ENCODE measurements at regions not wholly inside any gene's neighbourhood (a gene's known extent, or its start where the extent isn't known, plus 50 kb on each side); places are given as distances from the start of the nearest gene placed in this dataset.
A peak's percentile ranks its signal among the peaks of the same experiment; 100 is the strongest.

DNA sequence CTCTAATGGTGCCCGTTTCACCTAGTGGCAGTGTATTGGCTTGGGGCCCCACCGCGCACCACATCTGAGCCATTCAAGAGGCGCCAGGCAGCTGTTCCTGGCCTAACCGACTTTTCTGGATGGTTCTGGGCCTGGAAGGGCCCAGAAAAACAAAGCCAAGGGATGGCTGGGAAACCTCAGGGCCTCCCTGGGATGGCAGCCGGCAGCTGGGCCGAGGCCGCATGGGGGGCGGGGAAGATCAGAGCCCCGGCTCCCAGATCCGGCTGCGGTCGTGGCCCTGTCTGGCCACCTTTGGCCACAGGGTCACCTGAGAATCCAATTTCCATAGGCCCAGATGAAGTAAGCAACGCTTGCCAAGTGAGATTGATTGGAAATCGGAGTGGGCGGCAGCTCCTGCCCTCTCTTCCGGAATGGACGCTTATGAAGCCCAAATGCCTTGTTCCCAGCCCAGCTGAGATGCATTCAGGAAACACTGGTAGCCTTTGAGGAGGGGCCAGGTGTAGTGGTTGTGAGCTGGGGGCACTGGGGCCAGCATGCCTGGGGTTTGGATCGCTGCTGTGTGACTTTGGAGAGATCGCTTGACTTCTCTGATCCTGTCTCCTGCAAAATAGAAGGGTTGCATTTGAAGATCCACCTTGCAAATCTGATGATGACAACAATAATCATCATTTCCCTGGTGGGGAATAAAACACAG is 163.8 kb upstream of the GSE1 start (continued):
- TF ChIP-seq, protein P1, sequence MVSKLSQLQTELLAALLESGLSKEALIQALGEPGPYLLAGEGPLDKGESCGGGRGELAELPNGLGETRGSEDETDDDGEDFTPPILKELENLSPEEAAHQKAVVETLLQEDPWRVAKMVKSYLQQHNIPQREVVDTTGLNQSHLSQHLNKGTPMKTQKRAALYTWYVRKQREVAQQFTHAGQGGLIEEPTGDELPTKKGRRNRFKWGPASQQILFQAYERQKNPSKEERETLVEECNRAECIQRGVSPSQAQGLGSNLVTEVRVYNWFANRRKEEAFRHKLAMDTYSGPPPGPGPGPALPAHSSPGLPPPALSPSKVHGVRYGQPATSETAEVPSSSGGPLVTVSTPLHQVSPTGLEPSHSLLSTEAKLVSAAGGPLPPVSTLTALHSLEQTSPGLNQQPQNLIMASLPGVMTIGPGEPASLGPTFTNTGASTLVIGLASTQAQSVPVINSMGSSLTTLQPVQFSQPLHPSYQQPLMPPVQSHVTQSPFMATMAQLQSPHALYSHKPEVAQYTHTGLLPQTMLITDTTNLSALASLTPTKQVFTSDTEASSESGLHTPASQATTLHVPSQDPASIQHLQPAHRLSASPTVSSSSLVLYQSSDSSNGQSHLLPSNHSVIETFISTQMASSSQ (IDR thresholded peaks at IDR 0.05; ENCODE audit: low read depth) = no peak
- TF ChIP-seq, protein P1 (CRISPR knock-in tag; IDR thresholded peaks at IDR 0.05; ENCODE audit: borderline replicate concordance) = no peak
- TF ChIP-seq ZNF589 (CRISPR knock-in tag; conservative IDR thresholded peaks at IDR 0.05) (no peak; the same call in 1 of the 2 replicates), ZNF180 (CRISPR knock-in tag; IDR thresholded peaks at IDR 0.05; ENCODE audit: borderline replicate concordance, low read depth) (no peak), HOXA5 (CRISPR knock-in tag; IDR thresholded peaks at IDR 0.05) (no peak), MED8 (CRISPR knock-in tag; IDR thresholded peaks at IDR 0.05; ENCODE audit: insufficient replicate concordance) (no peak), FOXP1 (IDR thresholded peaks at IDR 0.05) (no peak), FOXP1 (CRISPR knock-in tag; IDR thresholded peaks at IDR 0.05) (no peak), GATAD2A (CRISPR knock-in tag; IDR thresholded peaks at IDR 0.05) (no peak), GATA4 (IDR thresholded peaks at IDR 0.05; ENCODE audit: borderline replicate concordance, low read depth) (no peak), ZNF431 (CRISPR knock-in tag; IDR thresholded peaks at IDR 0.05; ENCODE audit: borderline replicate concordance, low read depth) (no peak), FOXA3 (CRISPR knock-in tag; IDR thresholded peaks at IDR 0.05) (no peak), ZNF713 (CRISPR knock-in tag; IDR thresholded peaks at IDR 0.05) (no peak), ZNF605 (CRISPR knock-in tag; IDR thresholded peaks at IDR 0.05) (peak; percentile 7), NRL (CRISPR knock-in tag; IDR thresholded peaks at IDR 0.05; ENCODE audit: borderline replicate concordance) (no peak)
- TF ChIP-seq, protein P2, sequence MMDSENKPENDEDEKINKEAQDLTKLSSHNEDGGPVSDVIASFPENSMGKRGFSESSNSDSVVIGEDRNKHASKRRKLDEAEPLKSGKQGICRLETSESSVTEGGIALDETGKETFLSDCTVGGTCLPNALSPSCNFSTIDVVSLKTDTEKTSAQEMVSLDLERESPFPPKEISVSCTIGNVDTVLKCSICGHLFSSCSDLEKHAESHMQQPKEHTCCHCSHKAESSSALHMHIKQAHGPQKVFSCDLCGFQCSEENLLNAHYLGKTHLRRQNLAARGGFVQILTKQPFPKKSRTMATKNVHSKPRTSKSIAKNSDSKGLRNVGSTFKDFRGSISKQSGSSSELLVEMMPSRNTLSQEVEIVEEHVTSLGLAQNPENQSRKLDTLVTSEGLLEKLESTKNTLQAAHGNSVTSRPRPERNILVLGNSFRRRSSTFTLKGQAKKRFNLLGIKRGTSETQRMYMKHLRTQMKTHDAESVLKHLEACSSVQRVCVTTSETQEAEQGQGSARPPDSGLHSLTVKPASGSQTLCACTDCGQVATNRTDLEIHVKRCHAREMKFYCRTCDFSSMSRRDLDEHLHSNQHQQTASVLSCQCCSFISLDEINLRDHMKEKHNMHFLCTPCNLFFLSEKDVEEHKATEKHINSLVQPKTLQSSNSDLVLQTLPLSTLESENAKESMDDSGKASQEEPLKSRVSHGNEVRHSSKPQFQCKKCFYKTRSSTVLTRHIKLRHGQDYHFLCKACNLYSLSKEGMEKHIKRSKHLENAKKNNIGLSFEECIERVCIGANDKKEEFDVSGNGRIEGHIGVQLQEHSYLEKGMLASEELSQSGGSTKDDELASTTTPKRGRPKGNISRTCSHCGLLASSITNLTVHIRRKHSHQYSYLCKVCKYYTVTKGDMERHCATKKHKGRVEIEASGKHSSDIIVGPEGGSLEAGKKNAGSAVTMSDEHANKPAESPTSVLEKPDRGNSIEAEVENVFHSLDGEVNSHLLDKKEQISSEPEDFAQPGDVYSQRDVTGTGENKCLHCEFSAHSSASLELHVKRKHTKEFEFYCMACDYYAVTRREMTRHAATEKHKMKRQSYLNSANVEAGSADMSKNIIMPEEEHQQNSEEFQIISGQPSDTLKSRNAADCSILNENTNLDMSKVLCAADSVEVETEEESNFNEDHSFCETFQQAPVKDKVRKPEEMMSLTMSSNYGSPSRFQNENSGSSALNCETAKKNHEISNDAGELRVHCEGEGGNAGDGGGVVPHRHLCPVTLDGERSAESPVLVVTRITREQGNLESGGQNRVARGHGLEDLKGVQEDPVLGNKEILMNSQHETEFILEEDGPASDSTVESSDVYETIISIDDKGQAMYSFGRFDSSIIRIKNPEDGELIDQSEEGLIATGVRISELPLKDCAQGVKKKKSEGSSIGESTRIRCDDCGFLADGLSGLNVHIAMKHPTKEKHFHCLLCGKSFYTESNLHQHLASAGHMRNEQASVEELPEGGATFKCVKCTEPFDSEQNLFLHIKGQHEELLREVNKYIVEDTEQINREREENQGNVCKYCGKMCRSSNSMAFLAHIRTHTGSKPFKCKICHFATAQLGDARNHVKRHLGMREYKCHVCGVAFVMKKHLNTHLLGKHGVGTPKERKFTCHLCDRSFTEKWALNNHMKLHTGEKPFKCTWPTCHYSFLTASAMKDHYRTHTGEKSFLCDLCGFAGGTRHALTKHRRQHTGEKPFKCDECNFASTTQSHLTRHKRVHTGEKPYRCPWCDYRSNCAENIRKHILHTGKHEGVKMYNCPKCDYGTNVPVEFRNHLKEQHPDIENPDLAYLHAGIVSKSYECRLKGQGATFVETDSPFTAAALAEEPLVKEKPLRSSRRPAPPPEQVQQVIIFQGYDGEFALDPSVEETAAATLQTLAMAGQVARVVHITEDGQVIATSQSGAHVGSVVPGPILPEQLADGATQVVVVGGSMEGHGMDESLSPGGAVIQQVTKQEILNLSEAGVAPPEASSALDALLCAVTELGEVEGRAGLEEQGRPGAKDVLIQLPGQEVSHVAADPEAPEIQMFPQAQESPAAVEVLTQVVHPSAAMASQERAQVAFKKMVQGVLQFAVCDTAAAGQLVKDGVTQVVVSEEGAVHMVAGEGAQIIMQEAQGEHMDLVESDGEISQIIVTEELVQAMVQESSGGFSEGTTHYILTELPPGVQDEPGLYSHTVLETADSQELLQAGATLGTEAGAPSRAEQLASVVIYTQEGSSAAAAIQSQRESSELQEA (CRISPR knock-in tag; IDR thresholded peaks at IDR 0.05; ENCODE audit: not compliant biosample characterization) = peak; percentile 22
- TF ChIP-seq, protein P3, sequence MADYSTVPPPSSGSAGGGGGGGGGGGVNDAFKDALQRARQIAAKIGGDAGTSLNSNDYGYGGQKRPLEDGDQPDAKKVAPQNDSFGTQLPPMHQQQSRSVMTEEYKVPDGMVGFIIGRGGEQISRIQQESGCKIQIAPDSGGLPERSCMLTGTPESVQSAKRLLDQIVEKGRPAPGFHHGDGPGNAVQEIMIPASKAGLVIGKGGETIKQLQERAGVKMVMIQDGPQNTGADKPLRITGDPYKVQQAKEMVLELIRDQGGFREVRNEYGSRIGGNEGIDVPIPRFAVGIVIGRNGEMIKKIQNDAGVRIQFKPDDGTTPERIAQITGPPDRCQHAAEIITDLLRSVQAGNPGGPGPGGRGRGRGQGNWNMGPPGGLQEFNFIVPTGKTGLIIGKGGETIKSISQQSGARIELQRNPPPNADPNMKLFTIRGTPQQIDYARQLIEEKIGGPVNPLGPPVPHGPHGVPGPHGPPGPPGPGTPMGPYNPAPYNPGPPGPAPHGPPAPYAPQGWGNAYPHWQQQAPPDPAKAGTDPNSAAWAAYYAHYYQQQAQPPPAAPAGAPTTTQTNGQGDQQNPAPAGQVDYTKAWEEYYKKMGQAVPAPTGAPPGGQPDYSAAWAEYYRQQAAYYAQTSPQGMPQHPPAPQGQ (CRISPR knock-in tag; IDR thresholded peaks at IDR 0.05; ENCODE audit: borderline replicate concordance) = no peak
